Gastrocnemius medialis (tissue), 4 donors: ENCODE measurements at regions not wholly inside any gene's neighbourhood (a gene's known extent, or its start where the extent isn't known, plus 50 kb on each side); places are given as distances from the start of the nearest gene placed in this dataset.

Source experiments
- ATAC-seq, 2 donors: fragments of 150-250 bp; one replicate each; pipeline ENCODE4 v1.9.1; 2016
- DNase-seq, 2 donors: peaks; one replicate each; pipeline ENCODE4 v3.0.0-alpha.2; 2019
- H3K27ac ChIP-seq, 4 donors: fragments of 200-600 bp; sonication (generic); 1 replicate in 1 of 4; 2 replicates in 3 of 4; pipeline ENCODE4 v1.5.1; 2016 to 2018; ENCODE audit warnings: mild to moderate bottlenecking in 2 of 4, moderate library complexity in 1 of 4
- H3K27me3 ChIP-seq, 3 donors: fragments of 200-600 bp; sonication (generic) in 2 of 3; 1 replicate in 1 of 3; 2 replicates in 2 of 3; pipeline versions ENCODE4 v1.5.1 to v1.6.0; 2016 to 2019; ENCODE audit warnings: mild to moderate bottlenecking in 1 of 3, moderate library complexity in 1 of 3
- H3K36me3 ChIP-seq, 2 donors: fragments of 200-600 bp; sonication (generic) in 1 of 2; one replicate each; pipeline ENCODE4 v1.5.1; 2017 to 2018
- H3K4me1 ChIP-seq, 2 donors: fragments of 200-600 bp; sonication (generic) in 1 of 2; one replicate each; pipeline ENCODE4 v1.5.1; 2016 to 2017; ENCODE audit warnings: mild to moderate bottlenecking in 2 of 2
- H3K4me3 ChIP-seq, 4 donors: fragments of 200-600 bp; sonication (generic) in 3 of 4; 1 replicate in 1 of 4; 2 replicates in 3 of 4; pipeline ENCODE4 v1.5.1; 2016 to 2019; ENCODE audit warnings: mild to moderate bottlenecking in 2 of 4
- H3K9me3 ChIP-seq, 3 donors: fragments of 200-600 bp; sonication (generic) in 2 of 3; 1 replicate in 1 of 3; 2 replicates in 2 of 3; pipeline ENCODE4 v1.5.1; 2016 to 2019
- POLR2A ChIP-seq, 2 donors: fragments of 450-650 bp; IDR thresholded peaks; one replicate each; pipeline ENCODE4 v1.6.1; 2017; ENCODE audit warnings: antibody characterized with exemption in 2 of 2, mild to moderate bottlenecking in 2 of 2, moderate library complexity in 2 of 2
- in situ Hi-C, 4 donors: fragments of 200-750 bp; cut with MboI; loops; one replicate each; pipeline versions ENCODE4 v1.15.0 to v1.8.0; 2017; ENCODE audit warnings: low sequenced_read_pairs in 4 of 4
- intact Hi-C: fragments of 100-400 bp; cut with DNase I; formaldehyde crosslinking; loops from one replicate; pipeline ENCODE4 v1.15.1; 2023; ENCODE audit warnings: low total_unique reads
- TF ChIP-seq, protein P1 (sequence below), 5 experiments: fragments of 450-650 bp in 3 of 5; fragments of 200-600 bp in 2 of 5; sonication (generic) in 2 of 5; IDR thresholded peaks in 4 of 5; conservative IDR thresholded peaks in 1 of 5; 1 replicate in 4 of 5; 2 replicates in 1 of 5; pipeline ENCODE4 v1.5.1; 2016 to 2019; ENCODE audit warnings: antibody characterized with exemption in 5 of 5, mild to moderate bottlenecking in 3 of 5, moderate library complexity in 3 of 5

DNA sequence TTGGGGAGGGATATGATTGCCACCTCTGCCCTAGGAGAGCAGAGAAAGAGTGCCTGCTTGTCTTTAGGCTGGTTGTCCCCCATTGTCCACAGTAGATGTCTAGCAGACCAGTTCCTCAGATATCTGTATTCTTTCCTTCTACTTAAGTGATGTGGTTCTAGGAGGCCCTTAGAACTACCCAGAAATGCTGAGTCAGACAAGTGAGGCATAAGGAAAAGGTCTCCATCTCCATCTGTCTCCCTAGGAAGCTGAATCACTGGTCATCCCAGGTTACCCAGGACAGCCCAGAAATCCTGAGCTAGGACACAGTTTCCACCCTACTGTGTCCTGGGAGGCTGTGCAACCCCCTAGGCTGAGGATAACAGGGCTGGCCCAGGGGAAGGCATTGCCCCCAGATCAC, 93.4 kb upstream of the INHBA start:
- no peaks in the 10 kb centered on the region for H3K9me3 ChIP-seq
- in situ Hi-C loops (no loop called here), intact Hi-C loops (no loop called here)
- H3K36me3 ChIP-seq, result no peaks in the 10 kb centered on the region
- H3K4me1 ChIP-seq, result no peaks in the 10 kb centered on the region
- ATAC-seq, result no peak
- H3K27ac ChIP-seq, result no peak overlapping the region
- no peaks in the 10 kb centered on the region for H3K27me3 ChIP-seq
- no peak for DNase-seq
- TF ChIP-seq, protein P1, sequence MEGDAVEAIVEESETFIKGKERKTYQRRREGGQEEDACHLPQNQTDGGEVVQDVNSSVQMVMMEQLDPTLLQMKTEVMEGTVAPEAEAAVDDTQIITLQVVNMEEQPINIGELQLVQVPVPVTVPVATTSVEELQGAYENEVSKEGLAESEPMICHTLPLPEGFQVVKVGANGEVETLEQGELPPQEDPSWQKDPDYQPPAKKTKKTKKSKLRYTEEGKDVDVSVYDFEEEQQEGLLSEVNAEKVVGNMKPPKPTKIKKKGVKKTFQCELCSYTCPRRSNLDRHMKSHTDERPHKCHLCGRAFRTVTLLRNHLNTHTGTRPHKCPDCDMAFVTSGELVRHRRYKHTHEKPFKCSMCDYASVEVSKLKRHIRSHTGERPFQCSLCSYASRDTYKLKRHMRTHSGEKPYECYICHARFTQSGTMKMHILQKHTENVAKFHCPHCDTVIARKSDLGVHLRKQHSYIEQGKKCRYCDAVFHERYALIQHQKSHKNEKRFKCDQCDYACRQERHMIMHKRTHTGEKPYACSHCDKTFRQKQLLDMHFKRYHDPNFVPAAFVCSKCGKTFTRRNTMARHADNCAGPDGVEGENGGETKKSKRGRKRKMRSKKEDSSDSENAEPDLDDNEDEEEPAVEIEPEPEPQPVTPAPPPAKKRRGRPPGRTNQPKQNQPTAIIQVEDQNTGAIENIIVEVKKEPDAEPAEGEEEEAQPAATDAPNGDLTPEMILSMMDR (IDR thresholded peaks at IDR 0.05 in 4 of 5, conservative IDR thresholded peaks at IDR 0.05 in 1 of 5), result no peak
- TF ChIP-seq POLR2A (IDR thresholded peaks at IDR 0.05), result no peak
- H3K4me3 ChIP-seq, result no peak overlapping the region

- Histone ChIP-seq H3K27me3 (no peaks in the 10 kb centered on the region), H3K4me3 (no peak overlapping the region), H3K9me3 (no peaks in the 10 kb centered on the region), H3K4me1 (no peaks in the 10 kb centered on the region), H3K36me3 (no peaks in the 10 kb centered on the region), H3K27ac (no peak overlapping the region)
- in situ Hi-C loops (no loop called here), intact Hi-C loops (no loop called here)
- ATAC-seq (no peak), DNase-seq (no peak)
- TF ChIP-seq POLR2A (IDR thresholded peaks at IDR 0.05), result no peak
- TF ChIP-seq, protein P1 (IDR thresholded peaks at IDR 0.05 in 4 of 5, conservative IDR thresholded peaks at IDR 0.05 in 1 of 5), result no peak
Measured at GRCh38 chr7:41795276-41795833, 92.5 kb upstream of the INHBA start.

GRCh38 chr7:41793556-41793955, 90.7 kb upstream of the INHBA start:
- no peak for TF ChIP-seq POLR2A (IDR thresholded peaks at IDR 0.05)
- TF ChIP-seq, protein P1 (IDR thresholded peaks at IDR 0.05 in 4 of 5, conservative IDR thresholded peaks at IDR 0.05 in 1 of 5), result no peak
- intact Hi-C loops, result no loop called here
- H3K27ac ChIP-seq, result no peak overlapping the region
- no peaks in the 10 kb centered on the region for H3K4me1 ChIP-seq
- ATAC-seq (no peak), DNase-seq (no peak)
- no peak overlapping the region for H3K4me3 ChIP-seq
- no peaks in the 10 kb centered on the region for H3K9me3 ChIP-seq
- no peaks in the 10 kb centered on the region for H3K27me3 ChIP-seq
- no peaks in the 10 kb centered on the region for H3K36me3 ChIP-seq
- in situ Hi-C loops, result no loop called here

DNA sequence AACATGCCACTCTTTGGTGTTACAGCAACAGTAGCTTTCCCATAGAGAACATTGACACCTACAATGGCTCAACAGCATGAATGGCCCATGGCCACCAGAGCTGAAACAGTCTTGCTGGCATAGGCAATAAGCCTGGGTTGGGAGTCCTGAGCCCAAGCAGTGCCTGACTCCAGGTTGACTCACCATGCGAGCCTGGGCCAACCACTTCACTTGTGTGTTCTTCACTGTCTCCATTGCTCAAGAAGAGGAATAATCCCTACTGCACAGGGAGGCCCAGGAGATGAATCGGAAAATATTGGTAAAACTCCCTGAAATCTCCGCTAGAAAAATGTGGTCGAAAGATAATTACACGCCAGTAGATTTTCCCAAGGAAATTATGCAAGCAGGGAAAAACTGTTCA, 89.2 kb upstream of the INHBA start:
- no peaks in the 10 kb centered on the region for H3K9me3 ChIP-seq
- H3K27ac ChIP-seq, result no peak overlapping the region
- no peaks in the 10 kb centered on the region for H3K36me3 ChIP-seq
- ATAC-seq, result no peak
- H3K4me1 ChIP-seq, result no peaks in the 10 kb centered on the region
- in situ Hi-C loops (no loop called here), intact Hi-C loops (no loop called here)
- H3K4me3 ChIP-seq, result no peak overlapping the region
- no peaks in the 10 kb centered on the region for H3K27me3 ChIP-seq
- no peak for TF ChIP-seq POLR2A (IDR thresholded peaks at IDR 0.05)
- TF ChIP-seq, protein P1 (IDR thresholded peaks at IDR 0.05 in 4 of 5, conservative IDR thresholded peaks at IDR 0.05 in 1 of 5), result no peak
- no peak for DNase-seq

DNA sequence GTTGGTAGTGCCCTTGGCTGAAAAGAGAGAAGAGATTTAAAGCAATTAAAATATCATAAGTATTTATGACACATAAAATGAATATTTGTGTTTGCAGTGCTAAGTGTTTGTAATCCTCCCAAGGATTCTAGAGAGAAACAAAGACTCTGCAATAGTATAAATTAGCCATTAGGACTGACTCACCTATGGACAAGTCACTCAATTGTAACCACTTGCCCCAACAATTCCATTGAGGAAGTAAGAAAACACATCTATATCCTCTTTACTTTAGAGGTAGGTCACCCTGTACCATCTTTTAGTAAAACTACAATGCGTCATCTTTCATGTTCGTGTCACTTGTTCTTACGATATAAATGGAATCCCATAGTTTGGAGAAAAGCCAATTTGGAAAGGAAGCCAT, 85.7 kb upstream of the INHBA start:
- intact Hi-C loops, result no loop called here
- DNase-seq, result no peak
- in situ Hi-C loops, result no loop called here

More for the DNA sequence above, 85.7 kb upstream of the INHBA start:
- ATAC-seq, result no peak
- no peak overlapping the region for H3K27ac ChIP-seq
- H3K4me1 ChIP-seq, result no peaks in the 10 kb centered on the region
- TF ChIP-seq, protein P1 (IDR thresholded peaks at IDR 0.05 in 4 of 5, conservative IDR thresholded peaks at IDR 0.05 in 1 of 5), result no peak
- TF ChIP-seq POLR2A (IDR thresholded peaks at IDR 0.05), result no peak
- H3K36me3 ChIP-seq, result no peaks in the 10 kb centered on the region
- no peak overlapping the region for H3K4me3 ChIP-seq
- no peaks in the 10 kb centered on the region for H3K9me3 ChIP-seq
- no peaks in the 10 kb centered on the region for H3K27me3 ChIP-seq
